ENCODE measurements at regions not wholly inside any gene's neighbourhood (a gene's known extent, or its start where the extent isn't known, plus 50 kb on each side); places are given as distances from the start of the nearest gene placed in this dataset.

DNA sequence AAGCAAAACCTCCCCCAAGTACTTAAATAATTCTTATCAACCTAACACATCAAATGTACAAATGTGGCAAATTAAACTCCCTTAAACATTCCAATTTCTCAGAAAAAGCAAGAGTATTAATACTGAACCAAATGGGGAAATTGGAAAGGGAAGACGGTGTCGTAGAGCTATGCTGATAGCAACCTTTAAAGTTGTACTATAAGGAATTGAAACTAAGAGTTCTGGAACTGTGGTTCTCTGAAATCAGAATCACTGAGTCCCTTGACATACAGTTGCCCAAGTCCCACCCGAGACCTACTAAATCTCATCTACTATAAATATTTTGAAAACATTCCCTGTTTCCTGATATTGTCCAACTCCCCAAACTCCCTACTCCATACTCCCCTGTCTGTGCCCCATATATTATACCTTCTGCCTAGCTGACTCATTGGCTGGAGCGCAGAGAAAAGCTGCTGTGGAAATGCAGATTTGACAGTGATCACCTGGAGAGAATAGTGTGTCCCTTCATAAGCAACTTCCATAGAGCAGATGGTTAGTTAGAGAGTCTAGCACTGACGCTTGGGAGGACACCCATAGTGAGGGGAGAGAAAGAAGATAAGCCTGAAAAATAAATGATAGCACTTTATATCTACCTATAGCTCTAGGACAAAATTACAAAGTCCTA lies 51.4 kb upstream of the ITM2B start:
- DNase-seq (ENCODE audit: low read depth in 2 of 2): no peak

- no peak for DNase-seq (ENCODE audit: low read depth in 2 of 2)
Measured at GRCh38 chr13:48178126-48178525, 54.9 kb upstream of the ITM2B start.

GRCh38 chr13:48176781-48177180 lies 56.2 kb upstream of the ITM2B start:
- DNase-seq (ENCODE audit: low read depth in 2 of 2): no peak

DNA sequence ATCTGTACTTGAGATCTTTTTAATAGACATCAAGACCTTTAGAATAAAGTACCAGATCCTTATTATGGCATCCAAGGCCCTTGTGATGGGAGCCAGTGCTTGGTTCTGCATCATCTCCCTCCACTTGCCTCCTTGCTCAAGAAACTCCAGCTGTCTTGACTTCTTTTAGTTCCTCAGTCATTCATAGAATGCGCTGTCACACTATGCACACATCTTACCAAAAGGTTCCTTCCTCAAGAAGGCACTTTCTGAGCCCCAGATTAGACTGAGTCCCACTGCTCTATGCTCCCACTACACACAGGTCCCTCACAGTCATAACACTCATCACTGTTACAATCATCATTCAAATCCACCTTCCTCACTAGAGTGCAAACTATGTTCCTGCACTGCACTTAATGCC lies 57.8 kb upstream of the ITM2B start:
- DNase-seq (ENCODE audit: low read depth in 2 of 2): no peak

DNA sequence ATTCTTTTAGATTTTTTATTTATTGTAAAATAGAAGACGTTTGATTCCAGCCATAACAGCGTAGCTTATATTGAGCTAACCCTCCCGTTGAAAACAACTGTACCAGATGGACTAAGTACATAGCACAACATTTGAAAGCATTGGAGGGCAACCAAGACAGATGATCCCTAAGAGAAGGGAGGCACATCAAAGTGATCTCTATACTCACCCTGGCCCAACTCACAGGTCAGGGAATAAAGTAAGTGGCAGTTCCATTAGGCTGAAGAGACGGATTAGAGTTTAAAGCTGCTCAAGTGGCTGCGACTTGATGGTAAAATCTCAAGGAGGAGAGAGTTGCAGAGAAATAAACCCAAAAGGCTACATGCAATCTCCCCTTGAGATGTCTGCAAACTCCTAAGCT lies 65.1 kb upstream of the ITM2B start:
- no peak for DNase-seq (ENCODE audit: low read depth in 2 of 2)

DNA sequence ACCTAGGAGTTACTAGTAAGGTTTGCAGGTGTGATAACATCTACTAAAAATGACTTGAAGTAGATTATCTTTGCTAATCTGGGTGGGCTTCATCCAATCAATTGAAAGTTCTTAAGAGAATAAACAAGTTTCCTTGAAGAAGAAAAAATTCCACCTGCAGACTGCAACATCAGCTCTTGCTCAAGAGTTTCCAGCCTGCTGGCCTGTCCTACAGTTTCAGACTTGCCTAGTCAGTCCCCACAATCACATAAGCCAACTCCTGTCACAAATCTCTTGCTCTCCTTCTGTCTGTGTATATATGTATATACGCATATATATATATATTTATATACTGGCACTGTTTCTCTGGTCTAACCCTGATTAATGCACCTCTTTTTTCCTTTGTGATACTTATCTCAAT lies 67.3 kb upstream of the ITM2B start:
- no peak for DNase-seq (ENCODE audit: low read depth in 2 of 2)

DNA sequence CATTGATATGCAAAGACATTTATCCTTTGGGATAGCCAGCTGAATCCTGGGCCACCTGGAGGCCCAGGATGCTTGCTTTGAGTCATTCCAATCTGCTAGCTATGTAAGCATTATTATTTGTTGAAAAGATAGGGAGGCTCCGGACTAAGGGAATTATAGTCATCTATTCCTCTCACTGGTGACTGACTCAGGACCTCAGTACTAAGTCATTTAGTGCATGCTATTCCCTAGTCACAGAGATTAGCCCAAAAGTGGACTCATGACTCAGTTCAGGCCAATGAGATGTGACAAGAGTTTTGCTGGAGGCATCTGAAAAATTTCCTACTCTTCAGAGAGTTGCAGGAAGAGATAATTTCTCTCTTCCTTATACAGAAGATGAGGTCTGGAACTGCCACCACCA lies 67.9 kb upstream of the ITM2B start:
- DNase-seq (ENCODE audit: low read depth in 2 of 2): no peak

DNA sequence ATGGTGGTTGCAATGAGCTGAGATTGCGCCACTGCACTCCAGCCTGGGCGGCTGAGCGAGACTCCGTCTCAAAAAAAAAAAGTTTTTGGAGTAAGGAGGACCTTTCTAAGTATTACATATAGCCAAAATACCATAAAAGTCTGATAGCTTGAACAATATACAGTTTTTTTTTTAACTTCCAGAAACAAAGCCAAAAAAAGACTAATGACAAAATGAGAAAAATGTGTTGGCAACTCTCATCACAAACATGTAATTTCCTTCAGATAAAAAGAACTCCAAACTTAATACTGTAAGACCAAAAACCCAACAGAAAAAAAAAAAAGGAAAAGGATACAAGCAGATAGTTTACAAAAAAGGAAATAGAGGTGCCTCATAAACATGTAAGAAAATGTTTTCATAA lies 68.2 kb upstream of the MED4 start:
- no peak for DNase-seq (ENCODE audit: low read depth in 2 of 2)

DNA sequence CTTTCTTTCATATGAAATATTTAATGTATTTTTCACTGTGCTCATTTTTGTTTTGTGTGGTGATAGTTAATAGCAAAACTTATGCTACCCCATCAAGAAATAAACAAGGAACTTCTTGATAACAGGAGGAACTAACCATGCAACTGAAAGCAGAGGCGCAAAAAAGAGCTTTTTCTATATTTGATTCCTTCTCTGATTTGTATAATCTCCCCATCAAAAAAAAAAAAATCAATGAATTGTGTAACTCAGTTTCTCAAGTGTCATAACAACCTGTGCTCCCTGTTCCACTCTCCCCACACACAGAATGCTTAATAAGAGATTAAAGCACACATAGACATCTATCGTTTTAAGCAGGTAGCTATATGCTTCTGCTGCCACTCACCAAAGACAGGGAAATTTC lies 67.3 kb upstream of the MED4 start:
- DNase-seq (ENCODE audit: low read depth in 2 of 2): no peak

- DNase-seq (ENCODE audit: low read depth in 2 of 2): no peak
Measured at GRCh38 chr13:48161530-48162179, 66.8 kb upstream of the MED4 start.

GRCh38 chr13:48160606-48161278 lies 65.8 kb upstream of the MED4 start:
- DNase-seq (ENCODE audit: low read depth in 2 of 2): no peak

- no peak for DNase-seq (ENCODE audit: low read depth in 2 of 2)
Measured at GRCh38 chr13:48159826-48160225, 64.9 kb upstream of the MED4 start.

GRCh38 chr13:48159401-48159800 lies 64.5 kb upstream of the MED4 start:
- DNase-seq (ENCODE audit: low read depth in 2 of 2): no peak

- no peak for DNase-seq (ENCODE audit: low read depth in 2 of 2)
Measured at GRCh38 chr13:48158915-48159314, 64.0 kb upstream of the MED4 start.

DNA sequence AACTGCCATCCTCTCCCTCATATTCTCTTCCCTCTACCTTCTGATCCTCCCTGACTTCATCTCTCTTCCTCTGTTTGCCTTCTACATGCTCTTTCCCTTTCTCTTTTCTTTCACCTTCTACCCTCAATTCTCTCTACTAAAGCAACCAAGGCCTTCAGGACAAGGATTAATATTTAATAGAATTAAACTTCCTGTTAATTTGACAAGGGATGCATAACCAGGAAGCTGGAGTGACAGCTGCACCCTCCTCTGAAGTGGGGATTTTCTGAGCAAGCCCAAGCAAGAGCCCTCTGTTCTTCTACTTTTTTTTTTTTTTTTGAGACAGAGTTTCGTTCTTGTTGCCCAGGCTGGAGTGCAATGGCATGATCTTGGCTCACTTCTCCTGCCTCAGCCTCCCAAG lies 63.4 kb upstream of the MED4 start:
- no peak for DNase-seq (ENCODE audit: low read depth in 2 of 2)

GRCh38 chr13:48156466-48156865 lies 61.6 kb upstream of the MED4 start:
- DNase-seq (ENCODE audit: low read depth in 2 of 2): no peak

GRCh38 chr13:48155848-48156247 lies 60.9 kb upstream of the MED4 start:
- DNase-seq (ENCODE audit: low read depth in 2 of 2): peak in 1 of 2 experiments; percentile 9

GRCh38 chr13:48154671-48155070 lies 59.8 kb upstream of the MED4 start:
- DNase-seq (ENCODE audit: low read depth in 2 of 2): no peak

DNA sequence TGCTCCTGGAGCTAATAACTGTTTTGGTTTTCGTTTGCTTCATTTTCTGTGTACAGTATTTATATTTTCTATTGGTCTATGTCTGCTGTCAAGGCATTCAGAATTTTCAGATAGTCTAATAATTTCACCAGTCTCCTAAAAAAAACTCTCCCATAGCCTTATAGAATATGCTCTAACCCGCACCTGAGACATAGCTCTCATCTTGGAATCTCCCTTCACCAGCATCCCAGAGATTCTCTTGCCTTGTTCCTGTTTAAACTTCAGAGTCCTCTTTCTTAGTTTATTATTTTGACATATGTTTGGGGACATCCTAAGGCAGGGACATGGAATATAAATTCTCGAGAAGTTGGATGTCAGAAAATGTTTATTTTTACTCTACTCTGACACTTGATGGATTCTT lies 58.3 kb upstream of the MED4 start:
- DNase-seq (ENCODE audit: low read depth in 2 of 2): no peak

DNA sequence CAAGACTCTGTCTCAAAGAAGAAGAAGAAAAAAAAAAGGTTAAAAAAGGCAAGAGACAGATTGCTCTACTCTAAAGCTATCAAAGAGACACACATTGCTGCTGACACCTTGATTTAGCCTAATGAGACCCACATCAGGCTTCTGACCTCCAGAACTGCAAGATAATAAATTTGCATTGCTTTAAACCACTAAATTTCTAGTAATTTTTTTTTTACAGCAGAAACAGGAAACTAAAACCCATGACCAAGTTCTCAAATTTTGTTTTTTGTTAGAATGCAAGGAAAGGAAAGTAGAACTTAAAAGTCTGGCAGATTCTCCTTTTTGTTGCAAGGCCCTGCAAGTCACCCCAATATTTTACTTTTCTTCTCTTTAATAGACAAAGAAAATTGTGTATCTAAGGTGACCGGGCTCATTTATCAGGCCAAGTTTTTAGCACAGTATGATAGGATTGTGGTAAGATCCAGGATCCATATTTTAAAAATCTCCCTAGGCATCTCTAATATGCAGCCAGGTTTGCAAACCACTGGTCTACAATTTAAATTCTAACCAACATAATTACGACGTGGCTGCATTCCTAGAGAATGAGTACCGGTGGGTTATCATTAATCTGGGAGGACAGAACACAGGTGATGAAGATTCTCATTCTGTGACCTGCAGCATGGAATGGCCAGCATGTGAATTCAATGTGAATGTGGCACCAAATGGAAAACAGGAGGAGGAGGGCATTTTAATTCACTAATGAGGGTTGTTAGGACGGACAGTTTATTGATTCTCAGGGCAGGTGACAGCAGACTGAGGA lies 56.7 kb upstream of the MED4 start:
- no peak for DNase-seq (ENCODE audit: low read depth in 2 of 2)

- no peak for DNase-seq (ENCODE audit: low read depth in 2 of 2)
Measured at GRCh38 chr13:48148454-48148853, 53.5 kb upstream of the MED4 start.

DNA sequence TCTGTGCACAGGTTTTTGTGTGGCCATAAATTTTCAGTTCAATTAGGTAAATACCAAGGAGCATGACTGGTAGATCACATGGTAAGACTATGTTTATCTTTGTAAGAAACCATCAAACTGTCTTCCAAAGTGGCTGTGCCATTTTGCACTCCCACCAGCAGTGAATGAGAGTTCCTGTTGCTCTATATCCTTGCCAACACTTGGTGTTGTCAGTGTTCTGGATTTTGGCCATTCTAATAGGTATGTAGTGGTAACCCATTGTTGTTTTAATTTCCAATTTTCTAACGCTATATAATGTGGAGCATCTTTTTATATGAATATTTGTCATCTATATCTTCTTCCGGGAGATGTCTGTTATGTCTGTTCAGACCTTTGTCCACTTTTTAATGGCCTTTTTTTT lies 51.7 kb upstream of the MED4 start:
- no peak for DNase-seq (ENCODE audit: low read depth in 2 of 2)

GRCh38 chr13:48146122-48146521 lies 51.2 kb upstream of the MED4 start:
- DNase-seq (ENCODE audit: low read depth in 2 of 2): no peak
